ENCODE measurements at regions not wholly inside any gene's neighbourhood (a gene's known extent, or its start where the extent isn't known, plus 50 kb on each side); places are given as distances from the start of the nearest gene placed in this dataset.

DNA sequence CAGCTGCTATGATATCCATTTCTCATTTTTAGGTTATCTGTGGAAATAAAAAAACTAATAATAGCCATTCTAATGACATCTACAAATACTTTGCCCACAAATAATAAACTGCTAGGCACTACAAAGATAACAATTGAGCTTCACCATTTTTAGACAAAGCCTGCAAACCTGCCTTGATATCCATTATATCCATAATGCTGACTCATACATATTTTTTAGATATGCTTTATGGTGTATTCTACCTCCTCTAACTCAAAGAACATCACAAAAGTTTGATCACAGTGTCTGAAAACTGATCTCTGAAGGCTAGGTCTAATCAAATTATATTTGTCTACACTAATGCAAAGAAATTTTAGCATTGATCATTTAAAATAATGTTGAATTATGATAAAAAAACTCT is 138.4 kb downstream of the HNMT start:
- ChIA-PET POLR2A (ENCODE audit: low non-redundant PET) (no interaction called here), CTCF (no interaction called here)
- intact Hi-C loops (cut with micrococcal nuclease; ENCODE audit: unreplicated experiment) = no loop called here
- no peak for TF ChIP-seq EZH2 (IDR thresholded peaks at IDR 0.05; ENCODE audit: borderline replicate concordance, low read depth, low read length, poor library complexity, severe bottlenecking)
- TF ChIP-seq, protein P1, sequence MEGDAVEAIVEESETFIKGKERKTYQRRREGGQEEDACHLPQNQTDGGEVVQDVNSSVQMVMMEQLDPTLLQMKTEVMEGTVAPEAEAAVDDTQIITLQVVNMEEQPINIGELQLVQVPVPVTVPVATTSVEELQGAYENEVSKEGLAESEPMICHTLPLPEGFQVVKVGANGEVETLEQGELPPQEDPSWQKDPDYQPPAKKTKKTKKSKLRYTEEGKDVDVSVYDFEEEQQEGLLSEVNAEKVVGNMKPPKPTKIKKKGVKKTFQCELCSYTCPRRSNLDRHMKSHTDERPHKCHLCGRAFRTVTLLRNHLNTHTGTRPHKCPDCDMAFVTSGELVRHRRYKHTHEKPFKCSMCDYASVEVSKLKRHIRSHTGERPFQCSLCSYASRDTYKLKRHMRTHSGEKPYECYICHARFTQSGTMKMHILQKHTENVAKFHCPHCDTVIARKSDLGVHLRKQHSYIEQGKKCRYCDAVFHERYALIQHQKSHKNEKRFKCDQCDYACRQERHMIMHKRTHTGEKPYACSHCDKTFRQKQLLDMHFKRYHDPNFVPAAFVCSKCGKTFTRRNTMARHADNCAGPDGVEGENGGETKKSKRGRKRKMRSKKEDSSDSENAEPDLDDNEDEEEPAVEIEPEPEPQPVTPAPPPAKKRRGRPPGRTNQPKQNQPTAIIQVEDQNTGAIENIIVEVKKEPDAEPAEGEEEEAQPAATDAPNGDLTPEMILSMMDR (conservative IDR thresholded peaks at IDR 0.05; ENCODE audit: low read depth, low read length) = no peak
- Histone ChIP-seq H3K27ac (ENCODE audit: low read depth, low read length, poor library complexity, severe bottlenecking) (no peak overlapping the region), H3K27me3 (replicated peaks; ENCODE audit: insufficient read depth, low read depth, low read length, poor library complexity) (no peaks in the 10 kb centered on the region), H3K4me1 (ENCODE audit: insufficient read depth, low read length, poor library complexity, severe bottlenecking) (no peaks in the 10 kb centered on the region), H3K36me3 (ENCODE audit: insufficient read depth, low read length, poor library complexity, severe bottlenecking) (no peaks in the 10 kb centered on the region), H3K9me3 (ENCODE audit: low read depth, low read length, poor library complexity, severe bottlenecking) (no peaks in the 10 kb centered on the region), H3K4me3 (ENCODE audit: low read depth, low read length, poor library complexity, severe bottlenecking) (no peak overlapping the region)
- DNase-seq (ENCODE audit: low spot score) = no peak
- no TSS peak for BruUV-seq (replicated peaks)

DNA sequence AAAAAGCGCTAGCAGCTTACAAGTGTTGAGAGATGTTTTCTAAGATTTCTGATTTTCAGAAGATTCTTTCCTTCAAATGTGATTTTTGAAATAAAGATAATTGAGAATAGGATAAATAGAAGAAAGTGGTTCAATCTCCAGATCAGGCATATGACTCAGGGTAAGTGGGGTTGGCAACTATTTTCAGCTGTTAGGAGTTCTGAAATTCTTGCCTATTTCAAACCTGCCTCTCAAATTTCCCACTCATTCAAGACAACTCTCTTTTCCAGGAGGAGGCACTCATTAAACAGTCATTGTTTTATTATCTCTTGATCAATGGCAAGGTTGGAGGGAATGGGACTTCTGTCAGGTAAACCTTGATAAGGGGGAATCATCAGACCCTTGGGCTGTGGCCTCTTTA is 138.9 kb downstream of the HNMT start:
- Histone ChIP-seq H3K36me3 (ENCODE audit: insufficient read depth, low read length, poor library complexity, severe bottlenecking) (no peaks in the 10 kb centered on the region), H3K9me3 (ENCODE audit: low read depth, low read length, poor library complexity, severe bottlenecking) (no peaks in the 10 kb centered on the region), H3K4me1 (ENCODE audit: insufficient read depth, low read length, poor library complexity, severe bottlenecking) (no peaks in the 10 kb centered on the region), H3K27me3 (replicated peaks; ENCODE audit: insufficient read depth, low read depth, low read length, poor library complexity) (no peaks in the 10 kb centered on the region), H3K4me3 (ENCODE audit: low read depth, low read length, poor library complexity, severe bottlenecking) (no peak overlapping the region), H3K27ac (ENCODE audit: low read depth, low read length, poor library complexity, severe bottlenecking) (no peak overlapping the region)
- no TSS peak for BruUV-seq (replicated peaks)
- TF ChIP-seq, protein P1 (conservative IDR thresholded peaks at IDR 0.05; ENCODE audit: low read depth, low read length) = no peak
- TF ChIP-seq EZH2 (IDR thresholded peaks at IDR 0.05; ENCODE audit: borderline replicate concordance, low read depth, low read length, poor library complexity, severe bottlenecking) = no peak
- DNase-seq (ENCODE audit: low spot score) = no peak
- intact Hi-C loops (cut with micrococcal nuclease; ENCODE audit: unreplicated experiment) = no loop called here
- POLR2A ChIA-PET (ENCODE audit: low non-redundant PET) = no interaction called here
- CTCF ChIA-PET = no interaction called here

DNA sequence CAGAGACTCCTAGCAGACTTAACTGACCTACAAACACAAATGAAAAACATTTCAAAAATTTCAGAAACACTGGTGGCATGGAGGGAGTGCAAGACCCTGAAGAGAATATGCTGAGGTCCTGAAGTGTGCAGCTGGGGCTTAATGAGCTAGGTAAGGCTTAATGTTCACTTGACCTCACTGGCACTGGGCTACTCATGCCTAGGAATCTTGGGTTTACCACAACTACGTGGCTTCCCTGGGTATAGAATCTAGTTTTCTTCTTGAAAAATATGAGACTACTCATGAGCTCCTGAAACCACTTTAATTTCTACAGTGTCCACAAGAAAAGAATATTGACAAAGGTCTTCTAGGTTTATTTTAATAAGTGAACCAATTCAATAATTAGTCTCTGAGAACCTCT is 139.8 kb downstream of the HNMT start:
- ChIA-PET CTCF (no interaction called here), POLR2A (ENCODE audit: low non-redundant PET) (no interaction called here)
- BruUV-seq (replicated peaks) = no TSS peak
- H3K36me3 ChIP-seq (ENCODE audit: insufficient read depth, low read length, poor library complexity, severe bottlenecking) = no peaks in the 10 kb centered on the region
- no peaks in the 10 kb centered on the region for H3K9me3 ChIP-seq (ENCODE audit: low read depth, low read length, poor library complexity, severe bottlenecking)
- no peak for DNase-seq (ENCODE audit: low spot score)
- no peak for TF ChIP-seq EZH2 (IDR thresholded peaks at IDR 0.05; ENCODE audit: borderline replicate concordance, low read depth, low read length, poor library complexity, severe bottlenecking)
- TF ChIP-seq, protein P1 (conservative IDR thresholded peaks at IDR 0.05; ENCODE audit: low read depth, low read length) = no peak
- H3K27me3 ChIP-seq (replicated peaks; ENCODE audit: insufficient read depth, low read depth, low read length, poor library complexity) = no peaks in the 10 kb centered on the region
- H3K27ac ChIP-seq (ENCODE audit: low read depth, low read length, poor library complexity, severe bottlenecking) = no peak overlapping the region
- no peak overlapping the region for H3K4me3 ChIP-seq (ENCODE audit: low read depth, low read length, poor library complexity, severe bottlenecking)
- intact Hi-C loops (cut with micrococcal nuclease; ENCODE audit: unreplicated experiment) = no loop called here
- no peaks in the 10 kb centered on the region for H3K4me1 ChIP-seq (ENCODE audit: insufficient read depth, low read length, poor library complexity, severe bottlenecking)
